Type B pancreatic cell (in vitro differentiated cells): ENCODE measurements at regions not wholly inside any gene's neighbourhood (a gene's known extent, or its start where the extent isn't known, plus 50 kb on each side); places are given as distances from the start of the nearest gene placed in this dataset.

Experiments
- DNase-seq: peaks from one replicate; pipeline ENCODE4 v3.0.0; 2021; ENCODE audit warnings: mixed read lengths; ENCODE audit not compliant: unreplicated experiment; ENCODE audit errors: extremely low spot score
- H3K27ac Mint-ChIP-seq: 2 replicates; pipeline ENCODE4 v1.8.0; 2021; ENCODE audit warnings: mild to moderate bottlenecking, mixed read lengths
- H3K27me3 Mint-ChIP-seq: 2 replicates; pipeline ENCODE4 v1.8.0; 2021; ENCODE audit warnings: mixed read lengths
- H3K36me3 Mint-ChIP-seq: 2 replicates; pipeline ENCODE4 v1.8.0; 2021; ENCODE audit warnings: mixed read lengths
- H3K4me1 Mint-ChIP-seq: one replicate; pipeline ENCODE4 v1.8.0; 2021; ENCODE audit warnings: mixed read lengths; ENCODE audit not compliant: unreplicated experiment
- H3K4me3 Mint-ChIP-seq: 2 replicates; pipeline ENCODE4 v1.8.0; 2021; ENCODE audit warnings: mild to moderate bottlenecking, mixed read lengths
- H3K9me3 Mint-ChIP-seq: 2 replicates; pipeline ENCODE4 v1.8.0; 2021; ENCODE audit warnings: mixed read lengths
- CTCF ChIP-seq: fragments of 200-600 bp; sonication (generic); conservative IDR thresholded peaks from 2 replicates; pipeline ENCODE4 v1.5.0; 2021; ENCODE audit warnings: antibody characterized with exemption, mild to moderate bottlenecking

GRCh38 chr1:81129366-81129765 is 671.4 kb upstream of the ADGRL2 start:
- no peak overlapping the region for H3K27ac Mint-ChIP-seq
- H3K4me1 Mint-ChIP-seq = peaks cover 3% of the 10 kb centered on the region
- no peaks in the 10 kb centered on the region for H3K27me3 Mint-ChIP-seq
- no peak for DNase-seq
- TF ChIP-seq CTCF = no peak
- H3K36me3 Mint-ChIP-seq = no peaks in the 10 kb centered on the region
- no peak overlapping the region for H3K4me3 Mint-ChIP-seq
- H3K9me3 Mint-ChIP-seq = no peaks in the 10 kb centered on the region

DNA sequence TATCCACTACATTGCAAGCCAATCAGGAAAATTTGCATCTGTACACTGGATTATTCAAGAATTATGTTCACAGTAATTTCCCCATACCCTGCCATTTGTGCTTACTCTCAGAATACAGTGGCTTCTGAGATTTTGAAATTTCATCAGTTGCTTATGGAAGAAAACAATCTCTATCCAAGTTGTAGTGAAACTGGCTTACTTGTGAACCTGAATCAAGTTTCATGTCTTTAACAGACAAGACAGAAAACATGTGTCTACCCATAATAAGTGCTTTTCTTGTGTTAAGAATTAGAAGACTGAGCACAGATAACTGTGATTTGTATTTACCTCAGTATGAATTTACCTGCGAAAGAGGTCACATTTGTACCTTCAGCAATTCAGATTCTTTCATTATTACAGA is 672.7 kb upstream of the ADGRL2 start:
- Mint-ChIP-seq H3K9me3 (no peaks in the 10 kb centered on the region), H3K4me3 (no peak overlapping the region), H3K4me1 (peaks cover 3% of the 10 kb centered on the region), H3K36me3 (no peaks in the 10 kb centered on the region), H3K27ac (no peak overlapping the region), H3K27me3 (no peaks in the 10 kb centered on the region)
- TF ChIP-seq CTCF = no peak
- no peak for DNase-seq

- Mint-ChIP-seq H3K4me1 (peaks cover 3% of the 10 kb centered on the region), H3K36me3 (no peaks in the 10 kb centered on the region), H3K27me3 (no peaks in the 10 kb centered on the region), H3K27ac (no peak overlapping the region), H3K9me3 (no peaks in the 10 kb centered on the region), H3K4me3 (no peak overlapping the region)
- no peak for DNase-seq
- no peak for TF ChIP-seq CTCF
Observed at GRCh38 chr1:81126989-81127581, 673.6 kb upstream of the ADGRL2 start.

DNA sequence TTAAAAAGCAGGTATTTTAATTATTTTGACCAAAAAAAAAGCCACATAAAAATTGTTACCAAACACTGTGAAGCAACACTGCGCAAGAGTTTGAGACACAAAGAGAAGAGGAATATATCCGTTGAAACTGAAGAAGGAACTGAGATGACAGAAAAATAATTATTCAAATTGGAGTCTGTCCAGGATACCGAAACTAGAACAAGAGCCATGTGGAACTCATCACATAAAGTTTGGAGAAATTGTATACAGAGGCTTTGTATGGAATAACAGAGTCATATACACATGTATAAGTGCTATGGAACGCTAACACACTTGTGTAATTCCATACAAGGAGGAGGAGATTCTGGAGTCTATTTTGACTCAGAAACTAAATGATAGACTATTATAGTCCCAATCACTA is 675.1 kb upstream of the ADGRL2 start:
- no peaks in the 10 kb centered on the region for H3K9me3 Mint-ChIP-seq
- no peak for TF ChIP-seq CTCF
- H3K27ac Mint-ChIP-seq = no peak overlapping the region
- no peaks in the 10 kb centered on the region for H3K27me3 Mint-ChIP-seq
- H3K4me1 Mint-ChIP-seq = peaks cover 3% of the 10 kb centered on the region
- H3K36me3 Mint-ChIP-seq = no peaks in the 10 kb centered on the region
- DNase-seq = no peak
- H3K4me3 Mint-ChIP-seq = no peak overlapping the region

GRCh38 chr1:81121306-81121705 is 679.4 kb upstream of the ADGRL2 start:
- Mint-ChIP-seq H3K27me3 (no peaks in the 10 kb centered on the region), H3K36me3 (no peaks in the 10 kb centered on the region), H3K9me3 (no peaks in the 10 kb centered on the region), H3K4me3 (no peak overlapping the region), H3K27ac (no peak overlapping the region), H3K4me1 (peaks cover 3% of the 10 kb centered on the region)
- DNase-seq = no peak
- TF ChIP-seq CTCF = no peak

DNA sequence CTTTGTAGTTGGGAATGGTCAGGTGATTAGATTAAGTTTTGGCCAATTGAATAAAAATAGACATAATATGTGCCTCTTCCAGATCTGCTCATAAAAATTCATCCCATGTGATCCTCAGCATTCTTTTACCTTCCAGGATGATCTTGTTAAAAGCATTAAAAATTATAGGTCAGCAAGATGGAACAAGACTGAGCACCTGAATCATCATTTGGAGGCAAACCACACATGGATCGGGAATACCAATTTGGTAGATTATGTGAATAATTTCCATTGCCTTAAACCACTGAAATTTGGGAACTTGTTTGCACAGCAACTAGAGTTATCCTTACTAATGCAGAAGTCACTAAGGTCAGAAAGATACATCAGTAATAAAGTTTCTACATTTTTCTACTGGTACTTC is 681.4 kb upstream of the ADGRL2 start:
- no peaks in the 10 kb centered on the region for H3K27me3 Mint-ChIP-seq
- no peaks in the 10 kb centered on the region for H3K4me1 Mint-ChIP-seq
- H3K27ac Mint-ChIP-seq = no peak overlapping the region
- no peak for DNase-seq
- H3K36me3 Mint-ChIP-seq = no peaks in the 10 kb centered on the region
- no peak for TF ChIP-seq CTCF
- H3K4me3 Mint-ChIP-seq = no peak overlapping the region
- no peaks in the 10 kb centered on the region for H3K9me3 Mint-ChIP-seq
